Activated CD4-positive, alpha-beta memory T cell treated with anti-CD3 and anti-CD28 coated beads for 36 hours (primary cell): ENCODE measurements at regions not wholly inside any gene's neighbourhood (a gene's known extent, or its start where the extent isn't known, plus 50 kb on each side); places are given as distances from the start of the nearest gene placed in this dataset.
"Not testable (repeated sequence)": the region's sequence is repeated elsewhere in the genome, so short reads cannot be mapped to it uniquely, and the experiment has no call there.

Source experiments
- CTCF ChIA-PET: fragments of 350-600 bp; sonication (Branson Sonifier 250); formaldehyde crosslinking; loops from one replicate; lab custom pipeline; 2021; ENCODE audit warnings: antibody characterized with exemption, inconsistent platforms; lab: Charles Lee
- POLR2A ChIA-PET: fragments of 350-600 bp; sonication (Branson Sonifier 250); formaldehyde crosslinking; loops from one replicate; lab custom pipeline; 2021; ENCODE audit warnings: antibody characterized with exemption; lab: Charles Lee
- DNase-seq: peaks from one replicate; pipeline ENCODE4 v3.0.0-alpha.2; 2020
- H3K27ac Mint-ChIP-seq: one replicate; pipeline ENCODE4 v1.8.0; 2021; ENCODE audit warnings: mixed read lengths
- H3K27me3 Mint-ChIP-seq: one replicate; pipeline ENCODE4 v1.8.0; 2021; ENCODE audit warnings: mixed read lengths
- H3K36me3 Mint-ChIP-seq: one replicate; pipeline ENCODE4 v1.8.0; 2021; ENCODE audit warnings: mixed read lengths
- H3K4me1 Mint-ChIP-seq: one replicate; pipeline ENCODE4 v1.8.0; 2021; ENCODE audit warnings: low read depth, mixed read lengths
- H3K4me3 Mint-ChIP-seq: one replicate; pipeline ENCODE4 v1.8.0; 2021; ENCODE audit warnings: mild to moderate bottlenecking, mixed read lengths
- H3K9me3 Mint-ChIP-seq: one replicate; pipeline ENCODE4 v1.8.0; 2021; ENCODE audit warnings: mixed read lengths
- intact Hi-C: fragments of 100-400 bp; cut with micrococcal nuclease; formaldehyde crosslinking; loops from one replicate; pipeline ENCODE4 v1.15.1; 2023

GRCh38 chr19:5290336-5291262 is 50.0 kb downstream of the PTPRS start:
- intact Hi-C loops = no loop called here
- ChIA-PET POLR2A (no interaction called here), CTCF (no interaction called here)
- peaks cover 5% of the 10 kb centered on the region for H3K4me1 Mint-ChIP-seq
- peaks cover 23% of the 10 kb centered on the region for H3K27me3 Mint-ChIP-seq
- no peak for DNase-seq
- no peaks in the 10 kb centered on the region for H3K36me3 Mint-ChIP-seq
- H3K4me3 Mint-ChIP-seq = no peak overlapping the region
- no peaks in the 10 kb centered on the region for H3K9me3 Mint-ChIP-seq
- no peak overlapping the region for H3K27ac Mint-ChIP-seq

GRCh38 chr19:5289060-5289990 is 51.3 kb downstream of the PTPRS start:
- CTCF ChIA-PET = no interaction called here
- Mint-ChIP-seq H3K9me3 (no peaks in the 10 kb centered on the region), H3K4me1 (peaks cover 5% of the 10 kb centered on the region), H3K4me3 (no peak overlapping the region), H3K27me3 (peaks cover 25% of the 10 kb centered on the region), H3K27ac (no peak overlapping the region), H3K36me3 (no peaks in the 10 kb centered on the region)
- DNase-seq = no peak
- POLR2A ChIA-PET = no interaction called here
- intact Hi-C loops = no loop called here

DNA sequence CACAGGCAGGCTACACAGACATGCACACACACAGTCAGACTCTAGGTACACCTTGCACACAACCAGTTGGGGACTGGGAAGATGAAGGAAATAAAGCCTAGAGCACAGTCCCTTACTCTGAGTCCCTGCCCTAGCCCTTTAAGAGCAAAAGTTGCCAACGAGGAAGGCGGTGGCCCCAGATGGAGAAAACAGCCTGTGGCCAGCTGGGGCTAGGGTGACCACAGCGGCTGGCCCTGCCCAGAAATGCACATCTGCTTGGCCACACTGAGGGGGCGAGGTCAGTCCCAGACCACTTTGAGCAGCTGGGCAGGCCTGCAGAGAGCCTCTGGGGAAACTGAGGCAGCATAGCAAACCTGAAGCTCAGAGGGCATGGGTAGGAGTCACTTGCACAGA is 52.3 kb downstream of the PTPRS start:
- ChIA-PET POLR2A (no interaction called here), CTCF (no interaction called here)
- no peak for DNase-seq
- Mint-ChIP-seq H3K4me1 (peaks cover 5% of the 10 kb centered on the region), H3K27ac (no peak overlapping the region), H3K9me3 (no peaks in the 10 kb centered on the region), H3K27me3 (peaks cover 23% of the 10 kb centered on the region), H3K4me3 (no peak overlapping the region), H3K36me3 (no peaks in the 10 kb centered on the region)
- intact Hi-C loops = no loop called here

DNA sequence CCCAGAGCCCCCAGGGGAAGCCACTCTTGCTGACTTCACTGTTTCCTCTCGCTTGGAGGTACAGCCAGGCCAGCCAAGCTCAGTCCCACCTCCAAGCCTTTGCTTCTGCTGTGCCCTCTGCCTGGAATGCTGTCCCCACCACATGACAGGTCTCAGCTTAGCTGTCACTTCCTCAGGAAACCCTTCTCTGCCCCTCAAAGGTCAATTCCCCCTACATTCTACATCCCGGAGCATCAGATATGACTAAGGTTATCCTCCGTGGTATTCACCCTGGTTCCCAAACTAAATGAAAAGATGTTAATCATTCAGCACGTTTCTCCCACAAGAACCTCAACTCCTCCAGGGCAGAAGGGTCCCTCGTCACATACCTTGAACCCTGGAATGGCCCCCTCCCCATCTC is 53.5 kb downstream of the PTPRS start:
- no peak for DNase-seq
- Mint-ChIP-seq H3K27me3 (peaks cover 21% of the 10 kb centered on the region), H3K4me3 (no peak overlapping the region), H3K36me3 (no peaks in the 10 kb centered on the region), H3K9me3 (no peaks in the 10 kb centered on the region), H3K27ac (no peak overlapping the region), H3K4me1 (no peaks in the 10 kb centered on the region)
- CTCF ChIA-PET = no interaction called here
- POLR2A ChIA-PET = no interaction called here
- intact Hi-C loops = no loop called here

DNA sequence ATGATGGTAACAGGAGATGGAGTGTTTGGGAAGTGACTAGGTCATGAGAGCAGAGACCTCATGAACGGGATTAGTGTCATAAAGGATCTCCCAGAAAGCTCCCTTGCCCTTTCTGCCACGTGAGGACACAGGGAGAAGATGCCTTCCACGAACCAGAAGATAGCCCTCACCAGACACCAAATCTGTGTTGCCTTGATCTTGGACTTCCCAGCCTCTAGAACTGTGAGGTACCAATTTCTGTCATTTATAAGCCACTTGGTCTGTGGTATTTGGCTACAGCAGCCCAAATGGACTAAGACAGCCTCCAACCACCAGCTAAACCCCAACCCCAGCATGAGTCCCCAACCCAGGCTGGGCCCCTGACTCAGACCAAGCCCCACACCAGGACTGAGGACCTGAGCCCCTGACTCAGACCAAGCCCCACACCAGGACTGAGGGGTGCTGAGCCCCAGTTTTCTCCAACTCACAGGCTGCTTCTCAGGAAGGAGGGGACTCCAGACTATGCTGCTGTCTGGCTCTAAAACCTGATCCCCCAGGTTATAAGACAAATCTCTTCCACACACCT is 54.1 kb downstream of the PTPRS start:
- POLR2A ChIA-PET = no interaction called here
- DNase-seq = no peak
- intact Hi-C loops = no loop called here
- CTCF ChIA-PET = no interaction called here
- H3K9me3 Mint-ChIP-seq = no peaks in the 10 kb centered on the region
- H3K4me3 Mint-ChIP-seq = no peak overlapping the region
- peaks cover 16% of the 10 kb centered on the region for H3K27me3 Mint-ChIP-seq
- H3K4me1 Mint-ChIP-seq = no peaks in the 10 kb centered on the region
- no peak overlapping the region for H3K27ac Mint-ChIP-seq
- H3K36me3 Mint-ChIP-seq = no peaks in the 10 kb centered on the region

- Mint-ChIP-seq H3K4me1 (no peaks in the 10 kb centered on the region), H3K27ac (no peak overlapping the region), H3K9me3 (no peaks in the 10 kb centered on the region), H3K36me3 (no peaks in the 10 kb centered on the region), H3K27me3 (peaks cover 13% of the 10 kb centered on the region), H3K4me3 (no peak overlapping the region)
- ChIA-PET CTCF (no interaction called here), POLR2A (no interaction called here)
- intact Hi-C loops = no loop called here
- no peak for DNase-seq
Observed at GRCh38 chr19:5285955-5286354, 54.7 kb downstream of the PTPRS start.

- H3K27ac Mint-ChIP-seq = no peak overlapping the region
- H3K27me3 Mint-ChIP-seq = peaks cover 13% of the 10 kb centered on the region
- POLR2A ChIA-PET = no interaction called here
- no peak overlapping the region for H3K4me3 Mint-ChIP-seq
- intact Hi-C loops = no loop called here
- DNase-seq = no peak
- no peaks in the 10 kb centered on the region for H3K36me3 Mint-ChIP-seq
- H3K4me1 Mint-ChIP-seq = no peaks in the 10 kb centered on the region
- H3K9me3 Mint-ChIP-seq = no peaks in the 10 kb centered on the region
- CTCF ChIA-PET = no interaction called here
Observed at GRCh38 chr19:5285311-5285710, 55.3 kb downstream of the PTPRS start.

DNA sequence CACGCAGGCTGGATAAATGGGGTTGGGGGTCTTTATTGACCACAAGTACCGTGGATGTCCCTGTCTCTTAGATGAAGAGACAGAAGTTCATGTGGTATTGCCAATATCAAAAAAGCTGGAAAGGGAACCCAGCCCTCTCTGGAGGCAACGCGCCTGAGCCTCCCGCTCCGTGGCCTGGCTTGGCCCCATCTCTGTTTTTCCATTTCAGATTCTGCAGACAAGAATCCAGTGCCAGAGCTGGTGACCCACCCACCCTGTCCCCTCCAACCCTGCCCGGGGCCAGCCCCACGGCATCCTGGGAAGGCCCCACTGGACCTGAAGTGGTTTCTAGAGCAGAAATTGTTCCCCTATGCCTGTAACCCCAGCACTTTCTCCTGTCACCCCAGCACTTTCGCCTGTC is 57.7 kb downstream of the PTPRS start:
- intact Hi-C loops = no loop called here
- Mint-ChIP-seq H3K4me3 (no peak overlapping the region), H3K27ac (no peak overlapping the region), H3K9me3 (no peaks in the 10 kb centered on the region), H3K36me3 (no peaks in the 10 kb centered on the region), H3K27me3 (peaks cover 6% of the 10 kb centered on the region), H3K4me1 (no peaks in the 10 kb centered on the region)
- ChIA-PET CTCF (no interaction called here), POLR2A (no interaction called here)
- no peak for DNase-seq

DNA sequence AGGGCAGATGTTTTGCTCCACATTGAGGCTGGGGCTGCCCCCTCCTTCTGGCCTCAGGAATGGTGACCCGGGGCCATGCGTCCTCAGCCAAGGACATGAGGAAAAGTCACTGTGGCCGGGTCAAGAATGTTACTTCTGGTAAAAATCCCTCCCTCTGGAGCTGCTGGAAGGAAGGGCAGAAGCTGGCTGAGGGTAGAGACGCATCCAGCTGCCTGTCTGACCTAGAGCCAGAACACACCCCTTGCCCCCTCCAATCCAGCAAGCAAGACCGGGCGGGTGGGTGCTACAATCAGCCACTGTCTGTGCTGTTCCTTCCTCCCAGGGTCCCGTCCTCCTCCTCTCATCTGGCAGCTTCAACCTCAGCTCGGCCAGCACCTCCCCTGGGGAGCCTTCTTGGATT is 59.0 kb downstream of the PTPRS start:
- Mint-ChIP-seq H3K36me3 (no peaks in the 10 kb centered on the region), H3K4me1 (no peaks in the 10 kb centered on the region), H3K4me3 (no peak overlapping the region), H3K9me3 (no peaks in the 10 kb centered on the region), H3K27me3 (peaks cover 3% of the 10 kb centered on the region), H3K27ac (no peak overlapping the region)
- intact Hi-C loops = no loop called here
- POLR2A ChIA-PET = no interaction called here
- CTCF ChIA-PET = no interaction called here
- DNase-seq = no peak

GRCh38 chr19:5275668-5276067 is 64.9 kb downstream of the PTPRS start:
- DNase-seq, H3K4me3 Mint-ChIP-seq, H3K36me3 Mint-ChIP-seq, H3K27me3 Mint-ChIP-seq, H3K27ac Mint-ChIP-seq, H3K9me3 Mint-ChIP-seq, POLR2A ChIA-PET, CTCF ChIA-PET, H3K4me1 Mint-ChIP-seq, intact Hi-C loops: not testable (repeated sequence)

- no peaks in the 10 kb centered on the region for H3K36me3 Mint-ChIP-seq
- no peak for DNase-seq
- no peaks in the 10 kb centered on the region for H3K9me3 Mint-ChIP-seq
- H3K4me1 Mint-ChIP-seq = no peaks in the 10 kb centered on the region
- CTCF ChIA-PET = no interaction called here
- POLR2A ChIA-PET = no interaction called here
- H3K4me3 Mint-ChIP-seq = no peak overlapping the region
- H3K27me3 Mint-ChIP-seq = peaks cover 2% of the 10 kb centered on the region
- H3K27ac Mint-ChIP-seq = no peak overlapping the region
- intact Hi-C loops = no loop called here
Observed at GRCh38 chr19:5273782-5274181, 66.8 kb downstream of the PTPRS start.

- no peak for DNase-seq
- Mint-ChIP-seq H3K36me3 (no peaks in the 10 kb centered on the region), H3K4me1 (no peaks in the 10 kb centered on the region), H3K9me3 (no peaks in the 10 kb centered on the region), H3K4me3 (no peak overlapping the region), H3K27ac (no peak overlapping the region), H3K27me3 (peaks cover 7% of the 10 kb centered on the region)
- ChIA-PET POLR2A (no interaction called here), CTCF (no interaction called here)
- intact Hi-C loops = no loop called here
Observed at GRCh38 chr19:5271145-5271544, 69.5 kb downstream of the PTPRS start.
